ENCODE measurements at regions not wholly inside any gene's neighbourhood (a gene's known extent, or its start where the extent isn't known, plus 50 kb on each side); places are given as distances from the start of the nearest gene placed in this dataset.

GRCh38 chr10:120345186-120345585 is 111.8 kb upstream of the PLPP4 start:
- H3K4me3 ChIP-seq: no peak overlapping the region
- H3K27ac ChIP-seq: no peak overlapping the region
- no peaks in the 10 kb centered on the region for H3K9me3 ChIP-seq
- intact Hi-C loops (cut with DNase I): no loop called here
- no peaks in the 10 kb centered on the region for H3K27me3 ChIP-seq
- no peaks in the 10 kb centered on the region for H3K36me3 ChIP-seq
- no peak for DNase-seq (ENCODE audit: extremely low spot score in 2 of 2)
- TF ChIP-seq POLR2A (IDR thresholded peaks at IDR 0.05): no peak
- TF ChIP-seq CTCF (IDR thresholded peaks at IDR 0.05): no peak
- no peak for TF ChIP-seq POLR2AphosphoS5 (IDR thresholded peaks at IDR 0.05; ENCODE audit: insufficient read depth in 1 of 2, low read depth in 1 of 2)
- H3K4me1 ChIP-seq: no peaks in the 10 kb centered on the region

GRCh38 chr10:120347644-120348043 is 109.4 kb upstream of the PLPP4 start:
- H3K9me3 ChIP-seq: no peaks in the 10 kb centered on the region
- DNase-seq (ENCODE audit: extremely low spot score in 2 of 2): no peak
- no peak for TF ChIP-seq POLR2A (IDR thresholded peaks at IDR 0.05)
- H3K4me3 ChIP-seq: no peak overlapping the region
- H3K36me3 ChIP-seq: no peaks in the 10 kb centered on the region
- no peaks in the 10 kb centered on the region for H3K27me3 ChIP-seq
- no peaks in the 10 kb centered on the region for H3K4me1 ChIP-seq
- intact Hi-C loops (cut with DNase I): no loop called here
- no peak overlapping the region for H3K27ac ChIP-seq

GRCh38 chr10:120349069-120349468 is 108.0 kb upstream of the PLPP4 start:
- Histone ChIP-seq H3K9me3 (no peaks in the 10 kb centered on the region), H3K4me1 (no peaks in the 10 kb centered on the region), H3K4me3 (no peak overlapping the region), H3K27ac (no peak overlapping the region), H3K36me3 (no peaks in the 10 kb centered on the region), H3K27me3 (no peaks in the 10 kb centered on the region)
- TF ChIP-seq POLR2AphosphoS5 (IDR thresholded peaks at IDR 0.05; ENCODE audit: insufficient read depth in 1 of 2, low read depth in 1 of 2) (no peak), CTCF (IDR thresholded peaks at IDR 0.05) (no peak), POLR2A (IDR thresholded peaks at IDR 0.05) (no peak)
- no peak for DNase-seq (ENCODE audit: extremely low spot score in 2 of 2)
- intact Hi-C loops (cut with DNase I): no loop called here

- H3K36me3 ChIP-seq: no peaks in the 10 kb centered on the region
- intact Hi-C loops (cut with DNase I): no loop called here
- no peak overlapping the region for H3K27ac ChIP-seq
- TF ChIP-seq POLR2A (IDR thresholded peaks at IDR 0.05) (no peak), POLR2AphosphoS5 (IDR thresholded peaks at IDR 0.05; ENCODE audit: insufficient read depth in 1 of 2, low read depth in 1 of 2) (no peak)
- no peaks in the 10 kb centered on the region for H3K9me3 ChIP-seq
- no peaks in the 10 kb centered on the region for H3K4me1 ChIP-seq
- no peaks in the 10 kb centered on the region for H3K27me3 ChIP-seq
- DNase-seq (ENCODE audit: extremely low spot score in 2 of 2): no peak
- no peak overlapping the region for H3K4me3 ChIP-seq
Observed at GRCh38 chr10:120355425-120355824, 101.6 kb upstream of the PLPP4 start.

GRCh38 chr10:120360571-120360970 is 96.5 kb upstream of the PLPP4 start:
- H3K27me3 ChIP-seq: no peaks in the 10 kb centered on the region
- TF ChIP-seq POLR2AphosphoS5 (IDR thresholded peaks at IDR 0.05; ENCODE audit: insufficient read depth in 1 of 2, low read depth in 1 of 2) (no peak), POLR2A (IDR thresholded peaks at IDR 0.05) (no peak), CTCF (IDR thresholded peaks at IDR 0.05) (no peak)
- intact Hi-C loops (cut with DNase I): no loop called here

GRCh38 chr10:120365872-120366271 is 91.2 kb upstream of the PLPP4 start:
- no peaks in the 10 kb centered on the region for H3K9me3 ChIP-seq
- no peaks in the 10 kb centered on the region for H3K36me3 ChIP-seq
- intact Hi-C loops (cut with DNase I): no loop called here
- H3K4me3 ChIP-seq: no peak overlapping the region
- H3K27me3 ChIP-seq: no peaks in the 10 kb centered on the region
- no peak overlapping the region for H3K27ac ChIP-seq
- DNase-seq (ENCODE audit: extremely low spot score in 2 of 2): no peak
- H3K4me1 ChIP-seq: no peaks in the 10 kb centered on the region
- no peak for TF ChIP-seq CTCF (IDR thresholded peaks at IDR 0.05)
- TF ChIP-seq POLR2A (IDR thresholded peaks at IDR 0.05): no peak
- TF ChIP-seq POLR2AphosphoS5 (IDR thresholded peaks at IDR 0.05; ENCODE audit: insufficient read depth in 1 of 2, low read depth in 1 of 2): no peak

More at GRCh38 chr10:120360571-120360970, 96.5 kb upstream of the PLPP4 start:
- Histone ChIP-seq H3K9me3 (no peaks in the 10 kb centered on the region), H3K4me3 (no peak overlapping the region), H3K4me1 (no peaks in the 10 kb centered on the region), H3K36me3 (no peaks in the 10 kb centered on the region), H3K27ac (no peak overlapping the region)
- DNase-seq (ENCODE audit: extremely low spot score in 2 of 2): no peak
